ENCODE measurements at regions not wholly inside any gene's neighbourhood (a gene's known extent, or its start where the extent isn't known, plus 50 kb on each side); places are given as distances from the start of the nearest gene placed in this dataset.

DNA sequence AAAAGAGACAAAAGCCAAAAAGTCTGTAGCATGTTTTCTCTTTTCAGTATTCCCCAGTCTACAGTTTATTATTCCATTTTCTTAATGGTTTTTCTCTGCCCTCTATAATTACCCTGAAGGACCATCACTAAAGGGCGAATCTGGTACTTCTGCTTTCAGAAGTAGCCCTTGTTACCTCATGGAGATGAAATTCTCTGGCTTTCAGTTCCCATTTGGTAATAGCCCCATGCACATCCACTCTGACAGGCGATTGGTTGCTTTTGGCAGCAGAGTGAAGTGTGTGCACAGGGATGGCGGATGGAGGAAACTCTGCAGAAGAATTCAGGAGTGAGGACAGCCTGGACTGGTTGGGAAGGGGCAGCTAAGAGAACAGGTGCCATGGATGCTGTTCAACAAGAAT is 66.3 kb upstream of the NABP1 start:
- no peak for TF ChIP-seq CTCF (IDR thresholded peaks at IDR 0.05)
- no peak for DNase-seq (ENCODE audit: low spot score)
- Mint-ChIP-seq H3K27ac (ENCODE audit: unreplicated experiment) (no peak overlapping the region), H3K4me1 (ENCODE audit: low read depth) (peaks cover 24% of the 10 kb centered on the region), H3K36me3 (ENCODE audit: low read depth) (no peaks in the 10 kb centered on the region), H3K27me3 (ENCODE audit: low read depth) (no peaks in the 10 kb centered on the region), H3K4me3 (ENCODE audit: unreplicated experiment) (no peak overlapping the region), H3K9me3 (ENCODE audit: low read depth) (peaks cover 3% of the 10 kb centered on the region)

GRCh38 chr2:191612496-191612895 is 65.4 kb upstream of the NABP1 start:
- Mint-ChIP-seq H3K4me3 (ENCODE audit: unreplicated experiment) (no peak overlapping the region), H3K36me3 (ENCODE audit: low read depth) (no peaks in the 10 kb centered on the region), H3K27ac (ENCODE audit: unreplicated experiment) (peak overlapping the region; percentile 74), H3K9me3 (ENCODE audit: low read depth) (no peaks in the 10 kb centered on the region), H3K27me3 (ENCODE audit: low read depth) (no peaks in the 10 kb centered on the region), H3K4me1 (ENCODE audit: low read depth) (peaks cover 25% of the 10 kb centered on the region)
- no peak for DNase-seq (ENCODE audit: low spot score)
- no peak for TF ChIP-seq CTCF (IDR thresholded peaks at IDR 0.05)

- TF ChIP-seq CTCF (IDR thresholded peaks at IDR 0.05) = no peak
- Mint-ChIP-seq H3K4me3 (ENCODE audit: unreplicated experiment) (no peak overlapping the region), H3K4me1 (ENCODE audit: low read depth) (peaks cover 45% of the 10 kb centered on the region), H3K27ac (ENCODE audit: unreplicated experiment) (no peak overlapping the region), H3K36me3 (ENCODE audit: low read depth) (no peaks in the 10 kb centered on the region), H3K9me3 (ENCODE audit: low read depth) (no peaks in the 10 kb centered on the region), H3K27me3 (ENCODE audit: low read depth) (no peaks in the 10 kb centered on the region)
- DNase-seq (ENCODE audit: low spot score) = no peak
Observed at GRCh38 chr2:191614759-191615158, 63.2 kb upstream of the NABP1 start.

GRCh38 chr2:191615596-191615995 is 62.3 kb upstream of the NABP1 start:
- H3K27me3 Mint-ChIP-seq (ENCODE audit: low read depth) = no peaks in the 10 kb centered on the region
- H3K27ac Mint-ChIP-seq (ENCODE audit: unreplicated experiment) = no peak overlapping the region
- H3K4me3 Mint-ChIP-seq (ENCODE audit: unreplicated experiment) = no peak overlapping the region
- no peaks in the 10 kb centered on the region for H3K9me3 Mint-ChIP-seq (ENCODE audit: low read depth)
- no peak for TF ChIP-seq CTCF (IDR thresholded peaks at IDR 0.05)
- DNase-seq (ENCODE audit: low spot score) = no peak
- H3K4me1 Mint-ChIP-seq (ENCODE audit: low read depth) = peaks cover 51% of the 10 kb centered on the region
- no peaks in the 10 kb centered on the region for H3K36me3 Mint-ChIP-seq (ENCODE audit: low read depth)

DNA sequence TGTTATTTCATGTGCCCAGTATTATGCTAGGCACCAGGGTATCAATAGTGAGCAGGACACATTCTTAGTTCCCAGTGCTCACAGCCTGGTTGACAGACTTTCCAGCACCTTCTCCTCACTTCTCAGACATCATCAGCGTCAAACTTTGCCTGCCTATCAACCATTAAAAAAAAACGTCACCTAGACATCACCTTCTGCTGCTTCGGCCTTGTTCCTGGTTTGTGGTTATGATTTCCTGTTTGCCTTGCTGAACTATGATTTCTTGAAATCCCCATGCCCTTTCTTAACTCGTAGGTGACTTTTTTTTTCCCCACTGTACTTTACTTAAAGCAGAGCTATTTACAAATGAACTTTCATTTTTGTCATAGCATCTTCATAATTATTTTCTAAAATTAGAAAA is 60.4 kb upstream of the NABP1 start:
- TF ChIP-seq CTCF (IDR thresholded peaks at IDR 0.05) = no peak
- no peaks in the 10 kb centered on the region for H3K36me3 Mint-ChIP-seq (ENCODE audit: low read depth)
- peaks cover 41% of the 10 kb centered on the region for H3K4me1 Mint-ChIP-seq (ENCODE audit: low read depth)
- H3K9me3 Mint-ChIP-seq (ENCODE audit: low read depth) = no peaks in the 10 kb centered on the region
- no peak for DNase-seq (ENCODE audit: low spot score)
- H3K27ac Mint-ChIP-seq (ENCODE audit: unreplicated experiment) = no peak overlapping the region
- H3K4me3 Mint-ChIP-seq (ENCODE audit: unreplicated experiment) = no peak overlapping the region
- no peaks in the 10 kb centered on the region for H3K27me3 Mint-ChIP-seq (ENCODE audit: low read depth)
